Fibroblast of the aortic adventitia (primary cell): ENCODE measurements at regions not wholly inside any gene's neighbourhood (a gene's known extent, or its start where the extent isn't known, plus 50 kb on each side); places are given as distances from the start of the nearest gene placed in this dataset.
A peak's percentile ranks its signal among the peaks of the same experiment; 100 is the strongest.

Experiments used
- DNase-seq: peaks from one replicate; pipeline ENCODE4 v3.0.0-alpha.2; 2010; ENCODE audit warnings: low read depth
- H3K4me3 ChIP-seq: 2 replicates; pipeline ENCODE4 v1.5.1; 2011; ENCODE audit warnings: low read depth, mild to moderate bottlenecking, control low read depth, low read length, moderate library complexity
- TF ChIP-seq, protein P1 (sequence below): IDR thresholded peaks from 2 replicates; pipeline ENCODE4 v1.5.1; 2011; ENCODE audit warnings: mild to moderate bottlenecking, low read length, control low read depth, inconsistent platforms; ENCODE audit not compliant: insufficient read depth

DNA sequence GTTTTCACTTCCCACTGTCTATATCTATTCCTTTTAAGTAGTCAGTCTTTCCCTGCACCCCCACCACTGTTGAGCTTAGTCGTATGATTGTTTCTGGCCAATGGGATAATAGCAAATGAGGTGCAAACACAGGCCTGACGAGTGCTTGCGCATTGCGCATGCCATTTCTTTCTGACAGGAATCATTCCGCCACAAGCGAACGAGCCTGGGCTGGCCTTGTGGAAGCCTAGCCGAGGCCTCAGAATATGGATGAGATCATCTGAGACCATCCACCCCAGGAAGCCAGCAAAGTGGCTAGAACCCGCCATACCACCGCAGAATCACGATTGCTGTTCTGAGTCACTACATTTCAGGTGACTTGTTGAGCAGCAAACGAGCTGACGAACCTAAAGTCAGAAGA lies 52.2 kb upstream of the PRL start:
- TF ChIP-seq, protein P1, sequence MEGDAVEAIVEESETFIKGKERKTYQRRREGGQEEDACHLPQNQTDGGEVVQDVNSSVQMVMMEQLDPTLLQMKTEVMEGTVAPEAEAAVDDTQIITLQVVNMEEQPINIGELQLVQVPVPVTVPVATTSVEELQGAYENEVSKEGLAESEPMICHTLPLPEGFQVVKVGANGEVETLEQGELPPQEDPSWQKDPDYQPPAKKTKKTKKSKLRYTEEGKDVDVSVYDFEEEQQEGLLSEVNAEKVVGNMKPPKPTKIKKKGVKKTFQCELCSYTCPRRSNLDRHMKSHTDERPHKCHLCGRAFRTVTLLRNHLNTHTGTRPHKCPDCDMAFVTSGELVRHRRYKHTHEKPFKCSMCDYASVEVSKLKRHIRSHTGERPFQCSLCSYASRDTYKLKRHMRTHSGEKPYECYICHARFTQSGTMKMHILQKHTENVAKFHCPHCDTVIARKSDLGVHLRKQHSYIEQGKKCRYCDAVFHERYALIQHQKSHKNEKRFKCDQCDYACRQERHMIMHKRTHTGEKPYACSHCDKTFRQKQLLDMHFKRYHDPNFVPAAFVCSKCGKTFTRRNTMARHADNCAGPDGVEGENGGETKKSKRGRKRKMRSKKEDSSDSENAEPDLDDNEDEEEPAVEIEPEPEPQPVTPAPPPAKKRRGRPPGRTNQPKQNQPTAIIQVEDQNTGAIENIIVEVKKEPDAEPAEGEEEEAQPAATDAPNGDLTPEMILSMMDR, result no peak
- DNase-seq, result no peak
- H3K4me3 ChIP-seq, result no peak overlapping the region

DNA sequence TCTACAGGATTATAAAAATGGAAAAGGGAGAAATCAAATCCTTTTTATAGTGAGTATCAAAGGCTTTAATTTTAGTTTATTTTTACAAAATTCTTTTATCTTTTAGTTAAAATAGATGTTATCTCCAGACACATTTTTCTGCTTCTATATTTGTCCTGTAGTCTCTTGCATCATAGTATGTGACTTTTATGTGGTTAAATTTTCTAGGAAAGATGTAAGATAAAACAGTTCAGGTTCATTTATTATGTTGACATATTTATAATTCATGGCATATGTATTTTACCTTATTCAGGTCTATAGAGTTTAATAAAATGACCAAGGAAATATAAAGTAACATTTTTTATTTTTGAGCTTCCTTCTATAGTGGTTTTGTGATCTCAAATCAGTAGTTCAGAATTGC lies 52.7 kb upstream of the PRL start:
- no peak for DNase-seq
- TF ChIP-seq, protein P1, result no peak
- no peak overlapping the region for H3K4me3 ChIP-seq

DNA sequence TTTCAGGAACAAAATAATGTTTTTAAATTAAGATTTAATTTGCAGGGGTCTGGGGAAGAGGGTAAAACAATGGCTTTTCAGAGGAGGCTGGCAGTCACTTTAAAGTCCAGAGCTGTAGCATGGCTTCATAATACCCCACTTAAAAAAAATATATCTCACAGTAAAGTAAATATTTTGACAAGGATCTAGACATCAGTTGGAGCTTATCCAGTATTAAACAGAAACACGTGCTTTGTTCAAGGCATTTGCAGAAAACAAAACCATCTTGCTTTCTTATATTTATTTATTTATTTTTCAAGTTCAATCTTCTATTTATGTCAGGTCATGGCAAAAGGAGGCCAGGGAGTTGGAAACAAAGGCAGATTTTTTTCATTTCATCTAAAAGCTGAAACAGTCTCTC lies 53.3 kb upstream of the PRL start:
- H3K4me3 ChIP-seq, result no peak overlapping the region
- DNase-seq, result no peak
- TF ChIP-seq, protein P1, result no peak

DNA sequence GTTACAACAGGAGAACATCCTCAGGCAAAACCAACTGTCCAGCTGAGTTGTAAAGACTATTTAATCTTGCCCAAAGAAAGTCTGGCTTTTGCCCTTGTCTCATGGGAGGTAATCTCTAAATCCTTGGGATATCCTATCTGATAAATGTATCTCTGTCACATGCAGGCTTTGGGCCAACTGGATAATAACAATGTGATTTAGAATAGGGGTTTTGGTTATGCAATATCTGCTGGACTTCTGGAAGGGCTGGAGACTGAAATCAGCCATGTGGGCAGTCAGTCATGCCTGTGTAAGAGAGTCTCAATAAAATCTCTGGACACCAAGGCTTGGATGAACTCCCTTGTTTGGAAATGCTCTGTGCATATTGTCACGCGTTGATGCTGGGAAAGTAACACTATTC lies 56.3 kb upstream of the PRL start:
- no peak overlapping the region for H3K4me3 ChIP-seq
- peak; percentile 29 for DNase-seq
- TF ChIP-seq, protein P1, result no peak

DNA sequence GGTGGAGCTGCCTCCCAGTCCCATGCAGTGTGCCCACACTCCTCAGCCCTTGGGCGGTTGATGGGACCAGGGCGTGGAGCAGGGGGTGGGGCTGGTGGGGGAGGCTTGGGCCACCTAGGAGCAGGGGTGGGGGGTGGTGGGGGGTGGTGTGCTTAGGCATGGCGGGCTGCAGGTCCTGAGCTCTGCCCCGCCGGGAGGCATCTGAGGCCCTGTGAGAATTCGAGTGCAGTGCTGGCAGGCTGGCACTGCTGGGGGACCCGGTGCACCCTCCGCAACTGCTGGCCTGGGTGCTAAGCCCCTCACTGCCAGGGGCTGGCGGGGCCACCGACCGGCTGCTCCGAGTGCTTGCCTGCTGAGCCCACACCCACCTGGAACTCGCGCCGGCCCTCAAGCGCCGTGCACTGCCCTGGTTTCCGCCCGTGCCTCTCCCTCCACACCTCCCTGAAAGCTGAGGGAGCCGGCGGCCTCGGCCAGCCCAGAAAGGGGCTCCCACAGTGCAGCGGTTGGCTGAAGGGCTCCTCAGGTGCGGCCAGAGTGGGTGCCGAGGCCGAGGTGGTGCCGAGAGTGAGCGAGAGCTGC lies 59.6 kb upstream of the PRL start:
- DNase-seq, result no peak

DNA sequence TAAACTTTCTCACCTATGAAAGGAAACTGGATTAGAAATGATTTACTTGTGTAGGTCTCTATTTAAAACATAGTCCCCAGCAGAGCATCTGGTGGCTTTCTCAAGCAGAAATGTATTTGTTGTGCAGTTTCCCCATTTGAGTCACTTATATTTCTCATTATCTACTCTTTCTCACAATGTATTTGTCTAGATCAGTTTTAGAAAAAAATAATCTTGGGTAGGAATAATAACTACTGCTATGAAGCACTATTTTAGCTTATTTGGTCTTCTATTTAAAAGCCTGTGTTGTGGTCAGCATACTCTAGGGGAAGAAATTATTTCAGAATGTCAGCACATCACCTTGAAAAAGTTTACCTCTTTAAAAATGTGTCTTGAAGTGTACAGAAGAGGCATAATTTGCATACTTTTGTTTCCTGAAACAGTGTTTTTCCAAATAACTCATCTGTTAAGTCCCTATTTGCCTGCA lies 60.9 kb upstream of the PRL start:
- TF ChIP-seq, protein P1, result no peak
- H3K4me3 ChIP-seq, result no peak overlapping the region
- no peak for DNase-seq

More for the DNA sequence above, 59.6 kb upstream of the PRL start:
- TF ChIP-seq, protein P1, result no peak
- no peak overlapping the region for H3K4me3 ChIP-seq

DNA sequence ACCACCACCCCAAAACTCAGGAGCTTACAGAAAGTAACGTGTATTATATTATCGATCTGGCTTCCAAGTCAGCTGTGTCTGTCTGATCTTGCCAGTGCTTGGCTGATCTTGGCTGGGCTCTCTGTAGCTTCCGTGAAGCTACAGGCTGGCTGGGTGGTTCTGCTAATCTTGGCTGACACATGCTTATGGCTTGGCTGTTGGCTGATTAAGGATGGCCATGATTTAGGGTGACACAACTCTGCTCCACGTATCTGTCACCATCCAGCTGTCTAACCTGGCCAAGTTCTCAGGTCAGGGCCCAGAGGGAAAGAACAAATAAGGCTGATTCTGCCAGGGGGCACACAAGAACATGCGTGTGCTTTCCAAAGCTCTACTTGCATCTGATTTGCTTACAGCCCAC lies 64.7 kb upstream of the PRL start:
- TF ChIP-seq, protein P1, result no peak
- no peak for DNase-seq
- no peak overlapping the region for H3K4me3 ChIP-seq
